Stromal cell of bone marrow (primary cell): ENCODE measurements at regions not wholly inside any gene's neighbourhood (a gene's known extent, or its start where the extent isn't known, plus 50 kb on each side); places are given as distances from the start of the nearest gene placed in this dataset.
"Not testable (repeated sequence)": the region's sequence is repeated elsewhere in the genome, so short reads cannot be mapped to it uniquely, and the experiment has no call there.

Experiments used
- DNase-seq: peaks from one replicate; pipeline ENCODE4 v3.0.0-alpha.2; 2012; ENCODE audit warnings: low read depth

DNA sequence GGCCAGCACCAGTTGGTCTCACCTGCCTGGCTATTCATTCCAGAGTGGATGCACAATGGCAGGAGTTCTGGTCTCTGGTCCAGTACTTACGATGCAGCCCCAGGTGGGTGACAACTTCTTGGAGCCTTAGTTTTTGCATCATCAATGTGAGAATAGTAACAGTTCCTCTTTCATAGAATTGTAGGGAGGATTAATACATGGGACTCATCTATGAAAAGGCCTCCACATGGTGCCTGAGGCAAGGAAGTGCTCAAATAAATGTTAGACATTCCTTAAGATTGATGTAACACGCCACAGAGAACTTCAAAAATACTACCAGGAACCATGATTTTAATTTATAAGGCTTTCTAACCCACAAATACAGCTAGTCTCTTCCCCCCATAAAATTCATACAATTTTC, 120.1 kb upstream of the CHST15 start:
- DNase-seq, result no peak

DNA sequence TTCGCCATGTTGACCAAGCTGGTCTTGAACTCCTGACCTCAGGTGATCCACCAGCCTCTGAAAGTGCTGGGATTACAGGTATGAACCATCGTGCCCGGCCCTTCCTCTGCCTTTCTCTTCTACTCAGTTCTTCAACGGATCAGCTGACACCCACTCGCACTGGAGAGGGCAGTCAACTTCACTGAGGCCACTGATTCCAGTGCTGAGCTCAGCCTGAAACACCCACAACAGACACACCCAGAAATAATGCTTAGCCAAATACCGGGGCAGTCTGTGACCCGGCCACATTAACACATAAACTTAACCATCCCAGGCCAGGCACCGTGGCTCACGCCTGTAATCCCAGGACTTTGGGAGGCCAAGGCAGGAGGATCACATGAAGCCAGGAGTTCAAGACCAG, 119.3 kb upstream of the CHST15 start:
- no peak for DNase-seq

DNA sequence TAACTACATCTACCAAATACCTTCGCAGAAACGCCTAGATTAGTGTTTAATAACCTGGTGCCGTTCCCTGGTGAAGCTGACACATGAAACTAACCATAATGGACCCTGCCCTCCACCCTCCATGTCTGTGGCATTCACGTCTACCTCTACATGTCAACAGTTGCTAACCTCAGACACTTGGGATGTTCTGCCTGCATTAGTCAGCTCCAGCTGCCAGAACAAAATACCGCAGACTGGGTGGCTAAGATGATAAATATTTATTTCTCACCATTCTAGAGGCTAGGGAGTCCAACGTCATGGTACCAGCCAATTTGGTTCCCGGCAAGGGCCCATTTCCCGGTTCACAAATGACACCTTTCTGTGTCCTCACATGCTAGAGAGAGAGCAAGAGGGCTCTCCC, 118.5 kb upstream of the CHST15 start:
- no peak for DNase-seq

DNA sequence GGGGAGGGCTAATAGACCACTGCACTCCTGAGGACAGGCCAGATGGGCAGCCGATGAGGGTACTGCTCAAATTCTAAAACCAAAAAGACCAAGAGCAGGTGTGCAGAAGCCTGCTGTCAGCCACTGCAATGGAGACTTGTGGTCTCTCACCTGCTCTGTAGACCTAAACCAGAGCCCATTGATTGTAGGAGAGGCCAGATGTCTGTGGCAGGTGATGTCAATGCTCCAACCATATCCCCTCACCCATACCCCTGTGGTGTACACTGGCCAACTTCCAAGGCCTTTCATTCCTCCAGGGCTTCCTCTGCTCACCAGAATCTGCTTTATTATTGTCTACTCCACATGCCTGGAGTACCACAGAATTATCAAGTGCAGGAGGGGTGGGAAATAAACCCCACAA, 116.9 kb upstream of the CHST15 start:
- DNase-seq, result no peak

DNA sequence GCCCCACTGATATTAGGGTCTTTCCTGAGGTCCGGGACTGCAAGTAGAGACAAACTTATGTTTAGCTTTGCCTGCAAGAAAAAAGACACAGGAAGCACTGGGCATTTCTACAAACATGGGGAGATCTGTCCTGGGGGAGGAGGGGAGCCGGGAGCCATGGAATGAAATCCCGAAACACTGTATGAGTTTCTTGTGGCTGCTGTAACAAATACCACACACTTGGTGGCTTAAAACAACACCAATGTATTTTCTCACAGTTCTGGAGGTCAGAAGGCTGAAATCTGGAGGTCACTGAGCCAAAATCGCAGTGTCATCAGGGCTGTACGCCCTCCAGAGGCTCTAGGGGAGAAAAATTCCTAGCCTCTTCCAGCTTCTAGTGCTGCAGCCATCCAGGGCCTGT, 114.0 kb upstream of the CHST15 start:
- DNase-seq, result no peak

DNA sequence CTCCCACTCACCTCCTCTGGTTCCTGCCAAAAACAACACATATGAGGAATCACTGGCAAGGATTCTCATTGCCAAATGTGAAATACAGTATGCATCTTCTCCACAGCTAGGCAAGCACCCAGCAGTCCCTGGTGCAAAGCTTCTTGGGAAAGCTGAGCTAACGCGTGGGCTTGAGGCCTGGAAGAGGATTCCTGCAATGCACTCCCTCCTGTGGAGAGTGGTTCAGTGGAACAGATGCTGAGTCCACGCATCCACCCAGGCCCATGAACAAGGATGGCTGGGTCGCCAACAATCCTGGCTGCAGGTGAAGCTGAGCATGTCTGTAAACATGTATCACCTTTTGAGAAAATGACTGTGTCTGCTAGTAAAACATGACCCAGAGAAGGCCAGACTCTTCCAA, 113.2 kb upstream of the CHST15 start:
- DNase-seq, result peak; percentile 11

DNA sequence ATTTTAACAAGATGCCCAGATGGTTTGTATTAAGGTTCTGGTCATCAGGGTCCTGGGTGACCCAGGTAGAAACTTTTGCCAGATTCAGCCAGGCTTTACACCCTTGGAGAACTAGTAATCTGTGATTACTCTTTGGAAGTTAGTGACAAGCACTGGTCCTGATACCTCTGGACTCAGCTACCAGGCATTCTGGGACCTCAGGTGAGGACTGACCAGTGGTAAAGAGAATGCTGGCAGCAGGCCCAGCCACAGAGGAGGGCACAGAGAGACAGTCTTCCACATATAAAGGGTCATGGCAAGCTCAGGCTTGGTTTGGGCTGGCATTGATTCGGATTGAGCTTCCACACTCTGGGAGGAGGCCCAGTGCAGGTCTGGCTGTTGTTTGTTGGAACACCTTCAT, 112.0 kb upstream of the CHST15 start:
- DNase-seq, result no peak

DNA sequence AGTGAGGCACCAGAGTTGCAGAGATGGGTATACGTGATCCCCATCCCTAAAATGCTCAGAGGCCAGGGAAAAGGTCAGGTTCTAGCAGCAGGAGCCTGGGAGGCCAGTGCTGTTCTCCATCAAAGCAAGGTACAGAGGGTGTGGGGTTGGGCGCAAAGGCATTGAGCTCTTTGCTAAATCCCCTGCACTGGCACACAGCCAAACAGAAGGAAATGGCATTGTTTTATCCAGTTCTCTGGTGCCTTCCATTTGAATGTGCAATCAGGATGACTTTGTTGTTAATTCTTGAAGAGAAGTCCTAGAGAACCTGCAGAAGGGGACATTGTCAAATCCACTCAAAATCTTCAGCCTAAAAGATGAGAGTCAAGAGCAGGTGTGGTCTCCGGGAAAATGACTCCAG, 111.3 kb upstream of the CHST15 start:
- no peak for DNase-seq

DNA sequence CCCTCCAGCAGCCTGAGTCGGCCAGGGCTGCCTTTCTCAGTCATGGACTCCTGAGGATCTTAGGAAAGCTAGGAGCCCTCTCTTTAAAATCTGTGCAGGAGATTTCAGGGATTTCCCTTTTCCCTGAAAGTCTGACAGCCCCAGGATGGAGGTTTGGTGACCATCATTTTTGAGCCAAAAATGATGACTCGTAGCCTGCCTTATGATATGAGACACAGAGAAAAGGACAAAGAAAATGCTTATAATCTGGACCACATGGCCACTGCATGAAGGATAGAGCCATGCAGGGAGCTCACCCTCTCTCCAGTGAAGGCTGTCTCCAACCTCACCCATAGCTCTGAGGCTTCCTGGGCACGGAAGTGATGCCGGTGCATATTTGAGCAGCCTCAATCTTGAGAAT, 106.6 kb upstream of the CHST15 start:
- no peak for DNase-seq

DNA sequence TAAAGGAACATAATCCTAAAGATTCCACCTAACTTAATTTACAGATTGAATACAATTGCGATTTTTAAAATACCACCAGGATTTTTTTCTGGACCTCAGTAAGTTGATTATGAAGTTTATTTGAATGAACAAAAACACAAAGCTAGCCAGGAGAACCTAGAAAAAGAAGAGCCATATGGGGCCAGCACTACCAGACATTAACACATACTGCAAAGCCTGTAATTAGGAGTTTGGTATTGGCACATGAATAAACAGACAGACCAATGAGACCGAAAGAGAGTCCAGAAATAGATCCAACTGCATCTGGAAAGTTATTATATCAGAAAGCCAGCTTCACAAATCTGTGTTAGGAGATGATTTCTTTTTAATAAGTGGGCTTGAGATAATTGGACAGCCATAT, 105.5 kb upstream of the CHST15 start:
- DNase-seq, result no peak

DNA sequence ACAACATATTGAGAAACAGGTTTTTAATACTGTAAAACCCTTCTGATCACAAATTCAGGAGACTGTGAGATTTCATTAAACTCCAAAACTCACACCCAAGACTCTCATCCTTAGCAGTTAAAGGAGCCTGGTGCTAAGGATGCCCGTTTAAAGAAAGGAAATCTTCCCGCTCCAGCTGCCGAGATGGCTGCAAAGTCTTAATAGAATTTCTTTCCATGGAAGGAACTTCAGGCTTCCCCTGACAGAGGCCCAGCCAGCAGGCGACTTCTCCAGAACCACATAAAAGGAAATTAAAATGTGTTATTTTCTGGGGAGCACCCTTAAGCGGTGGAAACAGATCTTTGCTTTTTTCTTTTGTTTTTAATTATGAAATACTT, 104.7 kb upstream of the CHST15 start:
- no peak for DNase-seq

DNA sequence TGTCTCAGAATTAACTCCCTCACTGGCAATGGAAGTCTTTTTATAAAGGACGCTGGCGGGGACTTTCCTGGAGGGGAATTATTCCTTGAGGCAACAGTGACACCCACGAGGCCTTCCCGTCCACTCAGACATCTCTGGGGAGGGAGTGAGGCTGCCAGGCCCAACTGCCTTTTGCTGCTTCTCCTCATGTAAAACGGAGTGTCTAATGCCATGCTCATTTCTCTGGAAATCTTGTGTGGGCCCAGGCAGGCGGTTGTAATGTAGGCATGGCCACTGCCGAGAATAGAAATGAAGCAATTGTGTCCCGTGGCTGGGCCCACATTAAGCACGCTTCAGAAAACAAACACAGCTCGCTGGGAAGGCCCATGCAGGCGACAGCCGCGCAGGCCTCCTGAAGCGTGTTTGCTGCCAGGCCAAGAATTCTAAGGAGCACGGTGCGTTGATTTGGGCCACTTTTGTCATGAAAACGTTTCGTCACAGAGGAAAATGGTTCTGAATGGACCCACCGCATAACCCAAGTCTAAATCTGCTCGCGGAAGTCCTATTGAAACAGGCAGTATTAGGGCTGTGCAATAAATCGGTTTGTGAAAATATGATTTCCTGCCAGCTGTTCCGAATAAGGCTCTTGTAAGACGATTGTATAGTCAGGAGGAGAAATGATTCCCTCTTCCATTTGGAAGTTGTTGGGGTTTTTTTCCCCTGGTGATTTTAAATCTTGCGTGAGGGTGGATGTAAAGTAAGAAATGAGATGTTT, 104.2 kb upstream of the CHST15 start:
- DNase-seq, result no peak

DNA sequence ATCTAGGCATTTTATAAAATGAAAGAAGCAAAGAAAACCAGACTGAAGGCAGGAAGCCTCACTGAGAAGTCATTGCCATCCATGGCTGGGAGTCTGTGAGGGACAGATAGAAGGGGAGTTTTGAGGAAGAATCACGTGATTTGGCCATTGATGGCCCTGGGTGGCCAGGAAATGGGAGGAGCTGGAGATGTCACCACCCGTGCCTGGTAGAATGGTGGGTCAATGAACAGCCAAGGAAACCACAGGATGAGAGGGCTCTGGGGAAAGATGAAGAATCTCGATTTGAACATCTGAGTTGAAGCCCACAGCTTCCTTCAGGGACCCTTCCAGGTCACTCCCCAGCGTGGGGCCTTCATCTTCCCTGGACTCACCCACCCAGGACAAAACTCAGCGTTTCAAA, 103.3 kb upstream of the CHST15 start:
- no peak for DNase-seq

DNA sequence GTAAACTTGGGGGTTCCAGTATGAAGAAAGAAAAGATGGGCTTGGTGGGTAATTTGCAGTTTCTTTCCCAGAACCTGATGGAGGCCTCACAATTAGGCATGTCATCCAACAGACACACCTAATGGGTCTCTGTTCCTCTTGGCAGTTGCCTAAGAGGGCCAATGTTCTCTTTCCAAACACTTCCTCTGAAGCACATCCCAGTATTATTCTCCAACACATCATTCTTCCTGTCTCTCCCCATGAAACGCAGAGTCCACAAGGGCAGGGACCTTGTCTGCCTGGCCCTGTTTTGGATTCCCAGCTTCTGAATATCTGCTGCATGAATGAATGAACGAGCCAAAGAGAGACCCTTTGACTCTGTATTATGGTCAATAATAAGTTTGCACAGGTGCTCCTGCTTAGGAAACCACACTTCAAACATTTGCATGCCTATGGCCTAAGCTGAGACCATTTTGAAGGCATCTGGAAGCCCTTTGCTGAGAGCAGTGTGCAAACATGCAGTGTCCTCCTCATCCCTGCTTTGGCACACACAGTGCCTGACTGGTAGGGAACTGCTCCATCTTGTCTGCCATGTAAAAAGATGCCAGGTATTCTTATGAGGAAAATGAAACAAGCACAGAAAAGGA, 100.9 kb upstream of the CHST15 start:
- no peak for DNase-seq

DNA sequence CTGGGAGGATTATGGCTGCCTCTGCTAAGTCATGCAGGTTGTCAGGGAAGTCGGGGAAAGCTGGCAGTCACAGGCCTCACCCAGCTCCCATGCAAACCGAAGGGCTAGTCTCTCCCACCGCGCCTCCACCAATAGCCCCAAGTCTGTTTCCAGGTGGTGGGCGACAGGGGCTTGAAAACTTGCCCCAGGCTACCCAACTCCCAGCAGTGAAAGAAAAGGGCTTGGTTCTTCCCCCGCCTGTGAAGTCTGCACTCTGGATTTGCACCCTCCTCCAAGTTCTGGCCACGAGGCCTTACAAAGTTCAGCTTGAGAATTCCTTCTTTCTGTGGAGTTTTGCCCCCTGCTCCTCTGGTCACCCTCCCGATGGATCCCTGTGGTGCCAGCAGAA, 99.9 kb upstream of the CHST15 start:
- DNase-seq, result no peak

DNA sequence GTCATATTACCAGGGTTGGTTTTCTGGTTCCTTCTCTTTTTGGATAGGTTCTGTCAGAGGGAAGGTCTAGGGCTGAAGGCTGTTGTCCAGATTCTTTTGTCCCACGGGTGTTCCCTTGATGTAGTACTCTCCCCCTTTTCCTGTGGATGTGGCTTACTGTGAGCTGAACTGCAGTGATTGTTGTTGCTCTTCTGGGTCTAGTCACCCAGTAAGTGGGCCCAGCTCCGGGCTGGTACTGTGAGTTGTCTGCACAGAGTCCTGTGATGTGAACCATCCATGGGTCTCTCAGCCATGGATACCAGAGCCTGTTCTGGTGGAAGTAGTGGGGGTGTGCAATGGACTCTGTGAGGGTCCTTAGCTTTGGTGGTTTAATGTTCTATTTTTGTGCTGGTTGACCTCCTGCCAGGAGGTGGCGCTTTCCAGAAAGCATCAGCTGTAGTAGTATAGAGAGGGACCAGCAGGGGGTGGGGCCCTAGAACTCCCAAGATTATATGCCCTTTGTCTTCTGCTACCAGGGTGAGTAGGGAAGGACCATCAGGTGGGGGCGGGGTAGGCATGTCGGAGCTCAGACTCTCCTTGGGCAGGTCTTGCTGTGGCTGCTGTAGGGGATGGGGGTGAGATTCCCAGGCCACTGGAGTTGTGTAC, 99.4 kb upstream of the CHST15 start:
- not testable (repeated sequence) for DNase-seq

DNA sequence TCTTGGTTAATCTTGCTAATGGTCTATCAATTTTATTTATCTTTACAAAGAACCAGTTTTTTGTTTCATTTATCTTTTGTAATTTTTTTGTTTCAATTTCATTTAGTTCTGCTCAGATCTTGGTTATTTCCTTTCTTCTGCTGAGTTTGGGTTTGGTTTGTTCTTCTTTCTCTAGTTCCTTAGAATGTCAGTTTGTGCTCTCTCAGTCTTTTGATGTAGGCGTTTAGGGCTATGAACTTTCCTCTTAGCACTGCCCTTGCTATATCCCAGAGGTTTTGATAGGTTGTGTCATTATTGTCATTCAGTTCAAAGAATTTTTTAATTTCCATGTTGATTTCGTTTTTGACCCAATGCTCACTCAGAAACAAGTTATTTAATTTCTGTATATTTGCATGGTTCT, 97.1 kb upstream of the CHST15 start:
- DNase-seq, result not testable (repeated sequence)

DNA sequence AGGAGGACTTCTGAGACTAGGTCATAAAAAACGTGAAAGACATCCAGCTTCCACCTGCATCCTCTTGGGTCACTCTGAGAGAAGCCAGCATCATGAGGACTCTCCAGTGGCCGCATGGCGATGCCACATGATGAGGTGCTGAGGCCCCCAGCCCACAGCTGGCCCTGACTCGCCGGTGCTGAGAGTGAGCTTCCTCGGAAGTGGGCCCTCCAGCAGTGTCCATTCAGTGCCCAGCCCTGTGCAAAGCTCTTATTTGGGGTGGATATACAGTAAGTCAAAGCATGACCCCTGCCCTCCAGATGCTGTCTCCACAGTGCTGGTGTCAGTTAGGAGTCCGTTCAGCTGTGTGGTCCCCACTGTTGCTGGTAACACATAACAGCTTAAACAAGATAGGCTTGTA, 93.6 kb upstream of the CHST15 start:
- DNase-seq, result no peak

DNA sequence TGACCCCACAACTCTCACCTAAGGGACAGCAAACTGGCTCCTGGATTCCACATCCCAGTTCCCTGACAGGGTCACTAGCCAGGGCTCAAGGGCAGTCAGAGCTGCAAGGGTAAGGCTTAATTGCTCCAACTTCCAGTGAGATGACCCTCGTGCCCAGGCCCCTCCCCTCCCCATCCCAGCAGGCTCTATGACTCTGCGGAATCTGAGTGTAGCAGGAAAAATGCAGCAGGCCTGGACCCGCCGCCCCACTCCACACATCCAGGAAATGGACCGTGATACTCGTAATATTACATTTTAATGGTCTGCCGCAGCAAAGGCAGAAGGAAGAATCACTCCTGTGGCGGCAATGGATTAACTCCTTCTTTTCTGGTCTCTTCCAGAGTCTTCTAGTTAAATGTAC, 91.7 kb upstream of the CHST15 start:
- no peak for DNase-seq

DNA sequence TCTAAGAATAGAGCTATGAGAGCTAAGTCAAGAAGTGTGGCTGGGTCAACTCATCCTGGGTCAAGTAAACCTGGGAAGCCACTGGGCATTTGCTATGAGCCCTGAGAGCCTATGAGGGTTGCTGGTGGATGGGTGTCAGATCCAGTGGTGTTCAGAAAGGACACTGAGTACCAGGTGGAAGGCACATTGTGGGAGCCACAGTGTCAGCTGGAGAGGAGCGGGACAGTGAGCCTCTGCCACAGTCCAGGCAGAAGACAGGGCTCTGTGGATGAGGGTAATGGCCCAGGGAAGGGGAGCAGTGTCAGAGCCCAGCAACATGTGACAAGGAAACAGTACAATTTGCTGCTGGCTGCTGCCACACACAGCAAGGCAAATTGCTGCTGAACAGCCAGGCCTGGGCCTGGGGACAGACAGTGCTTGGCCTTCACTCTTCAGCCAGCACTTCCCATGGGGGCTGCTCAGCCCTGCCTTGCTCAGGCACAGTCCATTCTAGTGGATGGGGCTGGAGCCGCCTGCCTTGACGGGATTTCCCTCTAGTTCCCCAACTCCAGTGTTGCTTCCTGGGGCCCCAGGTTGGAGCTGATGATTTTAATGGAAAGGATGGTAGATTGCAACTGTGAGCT, 90.9 kb upstream of the CHST15 start:
- DNase-seq, result no peak

DNA sequence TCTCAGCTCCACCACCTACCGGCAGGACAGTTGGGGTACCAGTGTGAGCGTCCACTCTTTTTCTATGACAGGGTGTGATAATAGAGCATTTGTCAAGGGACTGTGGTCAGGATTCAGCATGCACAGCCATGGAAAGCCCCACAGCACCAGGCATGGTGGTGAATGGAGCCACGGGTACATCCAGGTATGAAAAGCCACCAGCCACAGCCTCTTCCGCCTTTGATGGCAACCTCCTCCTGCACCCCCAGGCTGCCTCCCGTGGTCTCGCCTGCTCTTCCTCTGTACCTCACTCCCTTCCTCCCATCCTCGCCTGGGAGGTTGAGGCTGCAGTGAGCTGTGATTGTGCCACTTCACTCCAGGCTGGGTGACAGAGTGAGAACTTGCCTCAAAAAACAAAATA, 90.2 kb upstream of the CHST15 start:
- no peak for DNase-seq

DNA sequence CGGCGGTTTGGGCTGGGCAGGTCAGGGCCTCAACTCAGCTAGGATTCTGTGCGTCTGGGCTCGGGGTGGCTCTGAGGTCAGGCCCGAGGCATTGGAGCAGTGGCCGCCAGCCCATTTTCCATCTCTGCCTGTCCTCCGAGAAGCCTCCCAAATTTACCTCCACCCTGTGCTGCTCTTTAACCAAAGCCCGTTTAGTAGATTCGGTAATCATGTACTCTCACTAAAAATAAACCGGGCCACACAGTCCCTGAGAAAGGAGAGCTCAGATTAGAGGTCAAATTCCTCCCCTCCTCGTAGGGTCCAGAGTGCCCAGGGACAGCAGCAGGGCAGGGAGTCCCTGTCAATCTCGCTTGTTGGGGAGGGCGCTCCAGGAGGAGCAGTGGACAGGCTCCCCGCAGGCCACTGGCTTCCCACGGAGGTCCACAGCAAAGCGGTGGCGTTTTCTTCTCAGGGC, 88.7 kb upstream of the CHST15 start:
- no peak for DNase-seq

DNA sequence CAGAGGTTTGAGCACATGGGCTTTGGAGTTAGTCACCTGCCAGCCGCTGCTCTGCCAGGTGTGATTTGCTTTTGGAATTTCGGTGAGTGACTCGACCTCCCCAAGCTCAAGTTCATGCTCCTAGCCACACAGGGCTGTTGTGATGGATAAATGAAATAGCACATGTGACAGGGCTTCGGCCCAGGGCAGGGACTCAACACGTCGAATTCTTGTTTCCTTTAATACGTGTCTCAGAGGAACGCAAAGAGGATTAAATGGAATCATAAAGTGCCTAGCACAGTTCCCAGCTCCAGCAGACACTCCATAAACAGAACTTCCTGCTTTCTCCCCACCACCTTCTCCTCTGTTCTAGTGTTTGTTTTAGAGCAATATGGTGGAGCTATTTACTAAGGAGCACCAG, 88.3 kb upstream of the CHST15 start:
- DNase-seq, result no peak
